ENCODE measurements at regions not wholly inside any gene's neighbourhood (a gene's known extent, or its start where the extent isn't known, plus 50 kb on each side); places are given as distances from the start of the nearest gene placed in this dataset.
"Not testable (repeated sequence)": the region's sequence is repeated elsewhere in the genome, so short reads cannot be mapped to it uniquely, and the experiment has no call there.

DNA sequence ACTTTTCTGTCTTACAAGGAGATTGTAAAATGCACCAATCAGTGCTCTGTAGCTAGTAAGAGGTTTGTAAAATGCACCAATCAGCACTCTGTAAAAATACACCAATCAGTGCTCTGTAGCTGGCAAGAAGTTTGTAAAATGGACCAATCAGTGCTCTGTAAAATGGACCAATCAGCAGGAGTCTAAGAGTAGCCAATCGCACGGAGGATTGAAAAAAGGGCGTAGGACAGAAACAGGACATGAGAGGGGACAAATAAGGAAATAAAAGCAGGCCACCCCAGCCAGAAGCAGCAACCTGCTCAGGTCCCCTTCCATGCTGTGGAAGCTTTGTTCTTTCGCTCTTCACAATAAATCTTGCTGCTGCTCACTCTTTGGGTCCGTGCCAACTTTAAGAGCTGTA, 199.1 kb upstream of the TRPC7 start:
- H3K4me3 Mint-ChIP-seq (ENCODE audit: unreplicated experiment); H3K27me3 Mint-ChIP-seq (ENCODE audit: unreplicated experiment); H3K27ac Mint-ChIP-seq (ENCODE audit: unreplicated experiment); H3K9me3 Mint-ChIP-seq (ENCODE audit: unreplicated experiment); H3K36me3 Mint-ChIP-seq (ENCODE audit: low read depth, unreplicated experiment); DNase-seq (ENCODE audit: low spot score): not testable (repeated sequence)
- peaks cover 27% of the 10 kb centered on the region for H3K4me1 Mint-ChIP-seq (ENCODE audit: unreplicated experiment)

DNA sequence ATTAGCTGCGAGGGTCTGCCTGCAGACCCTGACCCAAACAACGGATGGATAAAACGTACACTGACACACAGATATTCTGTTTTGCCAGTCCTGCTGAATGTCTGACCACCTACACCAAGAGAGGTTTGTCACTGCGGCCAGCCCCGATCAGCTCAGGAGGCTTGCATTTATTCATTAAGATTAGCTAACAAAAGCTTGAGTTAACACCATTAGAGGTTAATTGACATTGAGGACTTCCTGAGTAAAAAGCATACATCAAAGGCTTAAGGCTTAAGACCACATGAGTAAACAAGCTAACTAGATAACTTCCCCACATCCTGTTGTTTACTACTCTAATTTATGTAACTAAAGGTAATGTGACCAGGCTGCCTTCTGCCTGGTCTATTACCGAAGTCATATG, 198.1 kb upstream of the TRPC7 start:
- H3K9me3 Mint-ChIP-seq (ENCODE audit: unreplicated experiment), result no peaks in the 10 kb centered on the region
- TF ChIP-seq, protein P1, sequence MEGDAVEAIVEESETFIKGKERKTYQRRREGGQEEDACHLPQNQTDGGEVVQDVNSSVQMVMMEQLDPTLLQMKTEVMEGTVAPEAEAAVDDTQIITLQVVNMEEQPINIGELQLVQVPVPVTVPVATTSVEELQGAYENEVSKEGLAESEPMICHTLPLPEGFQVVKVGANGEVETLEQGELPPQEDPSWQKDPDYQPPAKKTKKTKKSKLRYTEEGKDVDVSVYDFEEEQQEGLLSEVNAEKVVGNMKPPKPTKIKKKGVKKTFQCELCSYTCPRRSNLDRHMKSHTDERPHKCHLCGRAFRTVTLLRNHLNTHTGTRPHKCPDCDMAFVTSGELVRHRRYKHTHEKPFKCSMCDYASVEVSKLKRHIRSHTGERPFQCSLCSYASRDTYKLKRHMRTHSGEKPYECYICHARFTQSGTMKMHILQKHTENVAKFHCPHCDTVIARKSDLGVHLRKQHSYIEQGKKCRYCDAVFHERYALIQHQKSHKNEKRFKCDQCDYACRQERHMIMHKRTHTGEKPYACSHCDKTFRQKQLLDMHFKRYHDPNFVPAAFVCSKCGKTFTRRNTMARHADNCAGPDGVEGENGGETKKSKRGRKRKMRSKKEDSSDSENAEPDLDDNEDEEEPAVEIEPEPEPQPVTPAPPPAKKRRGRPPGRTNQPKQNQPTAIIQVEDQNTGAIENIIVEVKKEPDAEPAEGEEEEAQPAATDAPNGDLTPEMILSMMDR (IDR thresholded peaks at IDR 0.05; ENCODE audit: unreplicated experiment), result no peak
- H3K27me3 Mint-ChIP-seq (ENCODE audit: unreplicated experiment), result peaks cover 4% of the 10 kb centered on the region
- H3K4me3 Mint-ChIP-seq (ENCODE audit: unreplicated experiment), result no peak overlapping the region
- DNase-seq (ENCODE audit: low spot score), result no peak
- no peak overlapping the region for H3K27ac Mint-ChIP-seq (ENCODE audit: unreplicated experiment)
- peaks cover 27% of the 10 kb centered on the region for H3K4me1 Mint-ChIP-seq (ENCODE audit: unreplicated experiment)
- no peaks in the 10 kb centered on the region for H3K36me3 Mint-ChIP-seq (ENCODE audit: low read depth, unreplicated experiment)

DNA sequence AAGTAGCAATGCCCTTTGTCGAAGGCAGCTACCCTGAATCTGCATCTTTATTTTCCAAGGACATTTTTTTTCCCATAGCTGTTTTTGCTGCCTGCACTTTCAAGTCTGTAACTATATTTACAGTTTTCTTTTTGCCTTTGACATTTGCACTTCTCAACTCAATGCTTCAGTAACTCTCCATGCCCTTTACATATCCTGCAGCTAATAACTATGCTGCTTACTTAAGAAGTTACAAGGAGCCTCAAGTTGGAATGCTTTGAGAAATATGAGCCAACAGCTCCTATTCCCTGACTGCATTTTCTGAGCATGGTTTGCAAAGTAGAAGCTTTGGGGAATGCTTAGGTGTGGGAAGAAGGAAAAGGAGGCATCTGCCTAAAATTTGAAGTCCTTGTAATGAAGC, 194.8 kb upstream of the TRPC7 start:
- Mint-ChIP-seq H3K4me3 (ENCODE audit: unreplicated experiment) (no peak overlapping the region), H3K36me3 (ENCODE audit: low read depth, unreplicated experiment) (peaks cover 2% of the 10 kb centered on the region), H3K27ac (ENCODE audit: unreplicated experiment) (no peak overlapping the region), H3K4me1 (ENCODE audit: unreplicated experiment) (peaks cover 10% of the 10 kb centered on the region), H3K27me3 (ENCODE audit: unreplicated experiment) (peaks cover 3% of the 10 kb centered on the region), H3K9me3 (ENCODE audit: unreplicated experiment) (no peaks in the 10 kb centered on the region)
- TF ChIP-seq, protein P1 (IDR thresholded peaks at IDR 0.05; ENCODE audit: unreplicated experiment), result no peak
- no peak for DNase-seq (ENCODE audit: low spot score)

DNA sequence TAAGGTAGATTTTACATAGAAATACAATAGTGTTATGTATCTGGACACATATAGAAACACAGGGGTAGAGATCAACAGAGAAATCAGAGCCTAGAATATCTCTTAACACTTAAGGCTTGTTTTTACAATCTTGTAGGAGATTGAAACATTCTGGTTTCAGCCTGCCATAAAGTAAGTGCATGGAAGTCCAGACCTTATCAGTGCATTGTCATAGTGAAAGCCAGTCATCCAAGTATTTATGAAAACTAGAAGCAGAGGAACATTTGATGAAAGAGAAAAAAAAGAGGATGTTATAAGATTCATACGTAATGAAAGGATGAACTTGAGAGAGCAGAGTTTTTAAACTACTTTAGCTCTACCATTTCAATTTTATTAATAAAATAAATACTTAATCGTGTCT, 194.3 kb upstream of the TRPC7 start:
- no peak overlapping the region for H3K27ac Mint-ChIP-seq (ENCODE audit: unreplicated experiment)
- H3K27me3 Mint-ChIP-seq (ENCODE audit: unreplicated experiment), result peaks cover 3% of the 10 kb centered on the region
- DNase-seq (ENCODE audit: low spot score), result no peak
- H3K36me3 Mint-ChIP-seq (ENCODE audit: low read depth, unreplicated experiment), result peaks cover 3% of the 10 kb centered on the region
- no peak overlapping the region for H3K4me3 Mint-ChIP-seq (ENCODE audit: unreplicated experiment)
- peaks cover 9% of the 10 kb centered on the region for H3K4me1 Mint-ChIP-seq (ENCODE audit: unreplicated experiment)
- H3K9me3 Mint-ChIP-seq (ENCODE audit: unreplicated experiment), result no peaks in the 10 kb centered on the region
- TF ChIP-seq, protein P1 (IDR thresholded peaks at IDR 0.05; ENCODE audit: unreplicated experiment), result no peak

DNA sequence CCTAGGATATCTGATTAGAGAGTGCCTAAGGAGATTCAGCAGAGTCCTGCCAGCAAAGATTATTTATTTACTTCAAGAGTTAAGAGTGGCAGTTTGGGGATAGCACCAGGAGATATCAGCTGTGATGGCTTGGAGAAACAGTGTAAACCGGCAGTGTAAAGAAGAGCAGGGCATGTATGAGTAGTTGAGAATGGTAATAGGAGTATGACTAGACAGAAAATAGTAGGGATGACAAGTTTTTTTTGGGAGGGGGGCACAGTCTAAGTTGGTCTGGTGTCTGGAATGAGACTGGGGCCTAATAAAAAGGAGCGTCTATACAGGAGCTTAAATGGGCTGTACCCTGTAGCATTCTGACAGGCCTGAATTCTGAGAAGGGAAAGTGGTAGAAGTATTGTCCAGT, 181.8 kb upstream of the TRPC7 start:
- H3K4me3 Mint-ChIP-seq (ENCODE audit: unreplicated experiment); H3K4me1 Mint-ChIP-seq (ENCODE audit: unreplicated experiment); H3K27me3 Mint-ChIP-seq (ENCODE audit: unreplicated experiment); H3K9me3 Mint-ChIP-seq (ENCODE audit: unreplicated experiment); H3K27ac Mint-ChIP-seq (ENCODE audit: unreplicated experiment); DNase-seq (ENCODE audit: low spot score); H3K36me3 Mint-ChIP-seq (ENCODE audit: low read depth, unreplicated experiment): not testable (repeated sequence)

DNA sequence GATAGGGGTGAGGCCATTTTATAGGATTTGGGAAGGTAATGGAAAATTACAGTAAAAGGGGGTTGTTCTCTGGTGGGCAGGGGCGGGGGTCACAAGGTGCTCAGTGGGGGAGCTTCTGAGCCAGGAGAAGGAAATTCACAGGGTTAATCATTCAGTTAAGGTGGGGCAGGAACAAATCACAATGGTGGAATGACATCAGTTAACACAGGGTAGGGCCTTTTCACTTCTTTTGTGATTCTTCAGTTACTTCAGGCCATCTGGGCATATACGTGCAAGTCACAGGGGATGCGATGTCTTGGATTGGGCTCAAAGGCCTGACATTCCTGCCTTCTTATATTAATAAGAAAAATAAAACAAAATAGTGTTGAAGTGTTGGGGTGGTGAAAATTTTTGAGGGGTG, 181.1 kb upstream of the TRPC7 start:
- H3K27ac Mint-ChIP-seq (ENCODE audit: unreplicated experiment); H3K27me3 Mint-ChIP-seq (ENCODE audit: unreplicated experiment): not testable (repeated sequence)

DNA sequence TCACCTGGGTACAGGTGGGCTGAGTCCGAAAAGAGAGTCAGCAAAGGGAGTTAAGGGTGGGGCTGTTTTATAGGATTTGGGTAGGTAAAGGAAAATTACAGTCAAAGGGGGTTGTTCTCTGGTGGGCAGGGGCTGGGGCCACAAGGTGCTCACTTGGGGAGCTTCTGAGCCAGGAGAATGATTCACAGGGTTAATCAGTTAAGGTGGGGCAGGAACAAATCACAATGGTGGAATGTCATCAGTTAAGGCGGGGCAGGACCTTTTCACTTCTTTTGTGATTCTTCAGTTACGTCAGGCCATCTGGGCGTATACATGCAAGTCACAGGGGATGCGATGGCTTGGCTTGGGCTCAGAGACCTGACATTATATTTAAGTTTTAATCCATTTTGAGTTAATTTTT, 179.7 kb upstream of the TRPC7 start:
- H3K4me3 Mint-ChIP-seq (ENCODE audit: unreplicated experiment); DNase-seq (ENCODE audit: low spot score); H3K36me3 Mint-ChIP-seq (ENCODE audit: low read depth, unreplicated experiment); H3K4me1 Mint-ChIP-seq (ENCODE audit: unreplicated experiment); H3K27ac Mint-ChIP-seq (ENCODE audit: unreplicated experiment); H3K9me3 Mint-ChIP-seq (ENCODE audit: unreplicated experiment); H3K27me3 Mint-ChIP-seq (ENCODE audit: unreplicated experiment): not testable (repeated sequence)

More for the DNA sequence above, 181.1 kb upstream of the TRPC7 start:
- DNase-seq (ENCODE audit: low spot score); H3K36me3 Mint-ChIP-seq (ENCODE audit: low read depth, unreplicated experiment); H3K4me1 Mint-ChIP-seq (ENCODE audit: unreplicated experiment); H3K9me3 Mint-ChIP-seq (ENCODE audit: unreplicated experiment); H3K4me3 Mint-ChIP-seq (ENCODE audit: unreplicated experiment): not testable (repeated sequence)
